ENCODE measurements at regions not wholly inside any gene's neighbourhood (a gene's known extent, or its start where the extent isn't known, plus 50 kb on each side); places are given as distances from the start of the nearest gene placed in this dataset.

- no peak overlapping the region for H3K27ac ChIP-seq (replicated peaks)
- H3K27me3 ChIP-seq (ENCODE audit: insufficient read depth, poor library complexity, severe bottlenecking) = no peaks in the 10 kb centered on the region
- no peak for DNase-seq (ENCODE audit: low read depth in 1 of 2, low spot score in 1 of 2)
- H3K4me3 ChIP-seq (replicated peaks; ENCODE audit: insufficient read depth, low read length) = no peak overlapping the region
- no peak for TF ChIP-seq CTCF (IDR thresholded peaks at IDR 0.05; ENCODE audit: insufficient read depth, low read length)
Observed at GRCh38 chr4:67051000-67051789, 494.1 kb downstream of the CENPC start.

GRCh38 chr4:67049446-67049845 is 495.9 kb downstream of the CENPC start:
- DNase-seq (ENCODE audit: low read depth in 1 of 2, low spot score in 1 of 2) = no peak
- H3K27ac ChIP-seq (replicated peaks) = no peak overlapping the region
- H3K27me3 ChIP-seq (ENCODE audit: insufficient read depth, poor library complexity, severe bottlenecking) = no peaks in the 10 kb centered on the region
- TF ChIP-seq REST (IDR thresholded peaks at IDR 0.05; ENCODE audit: insufficient replicate concordance, low read depth) (no peak), GABPA (IDR thresholded peaks at IDR 0.05; ENCODE audit: low read depth) (no peak), CTCF (IDR thresholded peaks at IDR 0.05; ENCODE audit: insufficient read depth, low read length) (no peak), SPI1 (IDR thresholded peaks at IDR 0.05; ENCODE audit: borderline replicate concordance, low read depth) (no peak), POLR2AphosphoS5 (IDR thresholded peaks at IDR 0.05; ENCODE audit: low read depth) (no peak)
- H3K4me3 ChIP-seq (replicated peaks; ENCODE audit: insufficient read depth, low read length) = no peak overlapping the region

- H3K4me3 ChIP-seq (replicated peaks; ENCODE audit: insufficient read depth, low read length) = no peak overlapping the region
- H3K27ac ChIP-seq (replicated peaks) = no peak overlapping the region
- no peaks in the 10 kb centered on the region for H3K27me3 ChIP-seq (ENCODE audit: insufficient read depth, poor library complexity, severe bottlenecking)
- TF ChIP-seq REST (IDR thresholded peaks at IDR 0.05; ENCODE audit: insufficient replicate concordance, low read depth) = no peak
- no peak for TF ChIP-seq CTCF (IDR thresholded peaks at IDR 0.05; ENCODE audit: insufficient read depth, low read length)
- TF ChIP-seq SPI1 (IDR thresholded peaks at IDR 0.05; ENCODE audit: borderline replicate concordance, low read depth) = no peak
- TF ChIP-seq GABPA (IDR thresholded peaks at IDR 0.05; ENCODE audit: low read depth) = no peak
- no peak for TF ChIP-seq POLR2AphosphoS5 (IDR thresholded peaks at IDR 0.05; ENCODE audit: low read depth)
- no peak for DNase-seq (ENCODE audit: low read depth in 1 of 2, low spot score in 1 of 2)
Observed at GRCh38 chr4:67048530-67048929, 496.8 kb downstream of the CENPC start.

- H3K27me3 ChIP-seq (ENCODE audit: insufficient read depth, poor library complexity, severe bottlenecking) = no peaks in the 10 kb centered on the region
- TF ChIP-seq SPI1 (IDR thresholded peaks at IDR 0.05; ENCODE audit: borderline replicate concordance, low read depth) (no peak), GABPA (IDR thresholded peaks at IDR 0.05; ENCODE audit: low read depth) (no peak), CTCF (IDR thresholded peaks at IDR 0.05; ENCODE audit: insufficient read depth, low read length) (no peak), POLR2AphosphoS5 (IDR thresholded peaks at IDR 0.05; ENCODE audit: low read depth) (no peak), REST (IDR thresholded peaks at IDR 0.05; ENCODE audit: insufficient replicate concordance, low read depth) (no peak)
- no peak overlapping the region for H3K4me3 ChIP-seq (replicated peaks; ENCODE audit: insufficient read depth, low read length)
- no peak overlapping the region for H3K27ac ChIP-seq (replicated peaks)
- DNase-seq (ENCODE audit: low read depth in 1 of 2, low spot score in 1 of 2) = no peak
Observed at GRCh38 chr4:67040315-67040714, 505.0 kb downstream of the CENPC start.

Data from HL-60 (cell line).